Stimulated activated naive CD4-positive, alpha-beta T cell (primary cell): ENCODE measurements at regions not wholly inside any gene's neighbourhood (a gene's known extent, or its start where the extent isn't known, plus 50 kb on each side); places are given as distances from the start of the nearest gene placed in this dataset.
A peak's percentile ranks its signal among the peaks of the same experiment; 100 is the strongest.

Experiments used
- DNase-seq, 6 experiments: peaks; one replicate each; lab custom pipeline; 2025; lab: John Stamatoyannopoulos, UW

- peak in 3 of 6 experiments; percentile 34 to 59 (median 51) for DNase-seq
Observed at GRCh38 chr11:10930224-10930971, 72.5 kb upstream of the ZBED5 start.

- DNase-seq, result no peak
Observed at GRCh38 chr11:10927538-10927937, 69.7 kb upstream of the ZBED5 start.

- DNase-seq, result no peak
Observed at GRCh38 chr11:10926801-10927211, 69.0 kb upstream of the ZBED5 start.

DNA sequence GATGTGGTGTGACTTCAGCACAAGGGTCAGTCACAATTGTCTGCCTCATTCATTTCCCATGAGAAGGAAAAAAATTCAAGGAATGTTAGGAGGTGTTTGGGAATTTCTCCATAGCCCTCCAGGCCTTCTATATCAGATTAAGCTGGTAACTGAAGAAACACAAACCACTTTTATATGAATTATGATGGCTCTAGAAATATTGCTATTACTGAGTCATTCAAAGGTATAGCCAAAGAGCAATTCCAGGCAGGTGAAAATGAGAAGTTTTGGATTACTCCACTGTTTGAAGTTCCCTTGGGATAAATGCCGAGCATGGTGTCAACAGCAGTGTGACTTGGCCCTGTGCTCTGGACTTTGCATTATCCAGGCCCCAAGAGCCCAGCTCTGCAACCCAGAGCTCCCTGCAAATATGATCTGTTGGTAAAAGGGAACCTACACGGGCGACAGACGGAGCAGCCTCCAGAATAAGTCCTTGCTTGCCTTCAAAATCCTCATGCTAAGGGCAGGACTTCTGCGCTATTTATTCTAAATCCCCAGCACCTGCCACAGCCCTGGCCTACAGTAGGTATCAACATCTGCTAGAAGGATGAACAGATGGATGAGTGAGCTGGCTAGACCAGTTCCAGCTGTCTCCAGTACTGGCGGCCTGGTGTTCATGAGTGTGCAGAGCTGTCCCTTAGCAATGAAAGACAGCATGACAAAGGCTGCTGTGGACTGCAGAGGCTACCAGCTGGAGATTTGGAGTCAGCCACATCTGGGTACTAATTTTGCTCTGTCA lies 67.5 kb upstream of the ZBED5 start:
- DNase-seq, result no peak

DNA sequence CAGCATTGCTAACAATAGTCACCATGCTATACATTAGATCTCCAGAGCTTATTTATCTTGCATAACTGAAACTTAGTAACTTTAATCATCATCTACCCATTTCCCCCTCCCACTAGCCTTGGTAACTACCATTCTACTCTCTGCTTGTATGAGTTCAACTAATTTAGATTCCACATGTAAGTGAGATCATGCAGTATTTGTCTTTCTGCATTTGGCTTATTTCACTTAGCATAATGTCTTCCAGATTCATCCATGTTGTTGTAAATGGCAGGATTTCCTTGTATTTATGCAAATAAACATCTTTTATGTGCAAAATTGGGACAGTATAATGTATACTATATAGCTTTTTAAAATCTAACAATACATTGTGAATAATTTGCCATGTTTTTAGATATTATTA lies 66.0 kb upstream of the ZBED5 start:
- DNase-seq, result no peak

- no peak for DNase-seq
Observed at GRCh38 chr11:10922892-10923291, 65.0 kb upstream of the ZBED5 start.

DNA sequence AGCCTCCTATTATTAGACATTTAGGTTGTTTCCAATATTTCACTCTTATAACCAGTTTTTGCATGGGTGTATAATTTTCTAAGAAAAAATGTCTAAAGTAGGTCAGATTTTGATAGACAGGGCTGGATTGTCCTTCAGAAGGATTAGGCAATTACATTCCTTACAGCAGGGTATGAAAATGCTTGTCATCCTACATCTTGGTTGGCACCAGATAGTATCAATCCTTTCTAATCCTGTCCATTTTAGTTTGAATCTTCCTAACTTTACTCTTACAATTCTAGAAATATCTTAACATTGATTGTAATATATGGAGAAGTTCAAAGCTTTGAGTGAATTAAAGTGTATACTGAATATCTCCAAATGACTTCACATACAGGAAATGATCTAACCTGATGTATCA lies 63.0 kb upstream of the ZBED5 start:
- DNase-seq, result no peak

DNA sequence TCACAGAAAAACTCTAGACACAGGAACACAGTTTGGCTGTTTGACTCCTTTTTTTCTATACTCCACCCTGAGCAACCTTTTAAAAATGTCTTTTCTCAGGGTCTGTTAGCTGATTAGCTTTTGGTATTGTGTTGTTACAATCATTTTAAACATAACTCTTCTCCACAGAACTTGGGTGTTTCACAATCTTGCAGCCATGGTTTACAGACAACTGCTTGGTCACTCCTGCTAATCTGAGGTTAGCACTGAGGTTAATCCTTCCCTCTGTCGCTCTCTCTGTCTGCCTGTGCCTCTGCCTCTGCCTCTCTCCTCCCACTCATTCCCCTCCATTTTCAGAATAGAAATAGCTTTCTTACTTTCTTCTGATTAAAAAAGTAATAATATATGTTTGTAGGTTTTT lies 62.4 kb upstream of the ZBED5 start:
- DNase-seq, result no peak

GRCh38 chr11:10918698-10919097 lies 60.8 kb upstream of the ZBED5 start:
- no peak for DNase-seq

DNA sequence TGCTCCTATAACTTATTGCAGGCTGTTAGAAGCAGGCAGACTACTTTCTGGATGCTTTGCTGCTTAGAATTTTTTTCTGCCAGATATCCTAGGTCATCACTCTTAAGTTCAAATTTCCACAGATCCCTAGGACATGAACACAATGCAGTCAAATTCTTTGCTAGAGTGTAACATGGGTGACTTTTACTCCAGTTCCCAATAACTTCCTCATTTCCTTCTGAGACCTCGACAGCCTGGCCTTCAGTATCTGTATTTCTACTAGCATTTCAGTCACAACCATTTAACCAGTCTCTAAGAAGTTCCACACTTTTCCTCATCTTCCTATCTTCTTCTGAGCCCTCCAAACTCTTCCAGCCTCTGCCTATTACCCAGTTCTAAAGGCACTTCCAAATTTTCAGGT lies 60.4 kb upstream of the ZBED5 start:
- no peak for DNase-seq

- DNase-seq, result no peak
Observed at GRCh38 chr11:10917802-10918201, 59.9 kb upstream of the ZBED5 start.

DNA sequence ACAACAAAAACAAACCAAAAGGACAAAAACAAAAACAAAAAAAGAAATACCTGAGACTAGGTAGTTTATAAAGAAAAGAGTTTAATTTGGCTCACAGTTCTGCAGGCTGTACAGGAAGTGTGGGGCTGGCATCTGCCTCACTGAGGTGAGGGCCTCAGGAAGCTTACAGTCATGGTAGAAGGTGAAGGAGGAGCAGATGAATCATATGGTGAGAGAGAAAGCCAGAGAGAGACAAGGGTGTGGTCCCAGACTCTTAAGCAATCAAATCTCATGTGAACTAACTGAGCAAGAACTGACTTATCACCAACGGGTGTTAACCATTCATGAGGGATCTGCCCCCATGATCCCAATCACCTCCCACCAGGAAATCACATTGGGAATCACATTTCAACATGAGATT lies 58.8 kb upstream of the ZBED5 start:
- no peak for DNase-seq

DNA sequence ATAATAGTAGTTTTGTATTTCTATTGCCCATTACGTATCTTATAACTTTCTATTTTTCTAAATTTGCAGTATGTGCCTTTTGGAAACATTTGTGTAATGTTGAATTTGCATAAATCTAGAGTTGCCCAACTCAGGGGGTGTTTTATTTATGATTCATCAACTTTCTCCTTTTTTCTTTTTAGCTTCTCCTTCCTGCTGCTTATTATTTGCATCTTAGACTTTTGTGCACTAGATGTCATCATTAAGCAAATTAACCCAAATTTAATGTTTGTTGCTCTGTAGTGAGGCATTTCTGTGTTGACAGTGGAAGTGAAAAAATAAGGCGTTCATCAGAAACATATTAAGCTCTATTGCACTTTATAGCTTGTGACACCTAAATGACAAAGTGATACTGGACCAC lies 56.2 kb upstream of the ZBED5 start:
- no peak for DNase-seq

- no peak for DNase-seq
Observed at GRCh38 chr11:10913075-10913474, 55.2 kb upstream of the ZBED5 start.

- DNase-seq, result no peak
Observed at GRCh38 chr11:10911907-10912306, 54.1 kb upstream of the ZBED5 start.

DNA sequence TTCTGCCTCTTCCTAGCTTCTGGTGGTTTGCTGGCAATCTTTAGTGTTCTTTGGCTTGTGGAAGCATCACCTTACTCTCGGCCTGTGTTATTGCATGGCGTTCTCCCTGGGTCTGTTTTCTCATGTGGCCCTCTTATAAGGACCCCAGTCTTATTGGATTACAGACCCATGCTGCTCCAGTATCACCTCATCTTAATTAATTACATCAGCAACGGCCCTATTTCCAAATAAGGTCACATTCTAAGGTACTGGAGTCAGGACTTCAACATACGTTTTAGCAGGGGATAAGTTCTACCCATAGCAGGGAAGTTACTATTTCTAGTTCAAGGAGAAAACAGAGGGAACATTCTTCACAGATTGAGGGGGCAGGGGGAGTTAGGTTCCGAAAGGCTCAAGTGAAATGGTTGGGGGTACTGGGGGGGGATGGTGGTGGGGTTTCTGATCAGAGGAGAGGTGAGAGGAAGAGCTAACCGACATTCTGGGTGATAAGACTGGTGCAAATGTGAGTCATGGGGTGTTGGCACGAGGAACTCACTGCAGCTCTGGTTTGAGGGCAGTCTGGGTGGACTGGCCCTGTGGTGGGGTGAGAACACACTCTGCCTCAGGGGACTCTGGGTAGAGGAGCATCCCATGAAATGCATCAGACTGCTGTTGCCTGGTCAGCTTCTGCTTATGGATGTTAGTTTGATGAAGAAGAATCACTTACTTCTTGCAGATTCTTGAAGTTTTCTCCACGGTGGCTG lies 51.5 kb upstream of the ZBED5 start:
- DNase-seq, result no peak

DNA sequence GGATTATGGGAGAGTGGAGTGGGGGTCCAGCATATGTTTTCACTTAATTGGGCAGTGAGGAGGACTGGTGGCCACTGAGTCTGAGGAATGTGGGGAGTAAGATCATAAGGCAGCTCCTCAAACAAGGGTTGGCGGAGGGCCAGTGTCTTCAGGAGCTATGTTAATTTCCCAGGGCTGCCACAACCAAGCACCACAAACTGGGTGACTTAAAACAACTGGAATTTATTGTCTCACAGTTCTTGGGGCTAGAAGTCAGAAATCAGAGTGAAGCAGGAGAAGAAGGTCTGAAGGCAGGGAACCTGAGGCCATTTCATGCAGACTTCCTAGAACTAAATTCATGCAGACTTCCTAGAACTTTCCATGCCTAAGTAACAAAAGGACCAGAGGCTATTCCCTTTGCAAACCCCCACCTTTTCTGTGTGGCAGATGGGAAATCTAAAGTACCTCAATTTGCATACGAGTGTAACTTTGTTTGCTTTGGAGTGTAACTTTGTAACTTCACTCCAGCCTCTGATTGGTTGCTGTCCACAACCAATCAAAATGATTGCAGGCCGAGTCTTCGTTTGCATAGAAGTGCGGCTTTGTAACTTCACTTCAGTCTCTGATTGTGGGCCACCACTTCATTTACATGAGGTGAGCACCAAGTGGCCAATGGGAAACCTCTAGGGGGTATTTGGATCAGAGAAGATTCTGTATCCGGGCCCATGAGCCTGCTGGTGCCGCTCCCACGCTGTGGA lies 50.5 kb upstream of the ZBED5 start:
- no peak for DNase-seq
